Esophagus (tissue), 2 donors: ENCODE measurements at regions not wholly inside any gene's neighbourhood (a gene's known extent, or its start where the extent isn't known, plus 50 kb on each side); places are given as distances from the start of the nearest gene placed in this dataset.

Experiments
- H3K27ac ChIP-seq, 2 donors: one replicate each; pipeline ENCODE4 v1.5.1; 2013; ENCODE audit warnings: low read depth in 2 of 2, mild to moderate bottlenecking in 2 of 2, inconsistent platforms in 1 of 2, low read length in 1 of 2, moderate library complexity in 1 of 2
- H3K27me3 ChIP-seq, 2 donors: one replicate each; pipeline ENCODE4 v1.6.1; 2013; ENCODE audit warnings: low read length in 2 of 2, control low read depth in 1 of 2, mild to moderate bottlenecking in 1 of 2; ENCODE audit not compliant: insufficient read depth in 2 of 2, control insufficient read depth in 1 of 2
- H3K36me3 ChIP-seq, 2 donors: one replicate each; pipeline ENCODE4 v1.6.1; 2013; ENCODE audit warnings: low read length in 1 of 2; ENCODE audit not compliant: control insufficient read depth in 2 of 2, insufficient read depth in 2 of 2
- H3K4me1 ChIP-seq, 2 donors: one replicate each; pipeline ENCODE4 v1.6.1; 2013; ENCODE audit warnings: low read length in 1 of 2; ENCODE audit not compliant: control insufficient read depth in 2 of 2, insufficient read depth in 2 of 2
- H3K4me3 ChIP-seq, 2 donors: one replicate each; pipeline ENCODE4 v1.5.1; 2013; ENCODE audit warnings: low read length in 2 of 2, mild to moderate bottlenecking in 2 of 2, low read depth in 1 of 2, moderate library complexity in 1 of 2
- H3K9me3 ChIP-seq, 2 donors: one replicate each; pipeline ENCODE4 v1.6.1; 2013; ENCODE audit warnings: mild to moderate bottlenecking in 2 of 2, low read depth in 1 of 2, low read length in 1 of 2, moderate library complexity in 1 of 2; ENCODE audit not compliant: control insufficient read depth in 2 of 2, insufficient read depth in 1 of 2
- WGBS, 2 donors: extraction: QIAGEN DNeasy Blood & Tissue Kit; methylation state at CpG; one replicate each; pipeline ENCODE4 v1.1.7; 2013; 5-methylcytosine and 5-hydroxymethylcytosine counted together
- donor health status: healthy with polysubstance abuse.
- donor health status: Bipolar disorder and iron deficiency.

DNA sequence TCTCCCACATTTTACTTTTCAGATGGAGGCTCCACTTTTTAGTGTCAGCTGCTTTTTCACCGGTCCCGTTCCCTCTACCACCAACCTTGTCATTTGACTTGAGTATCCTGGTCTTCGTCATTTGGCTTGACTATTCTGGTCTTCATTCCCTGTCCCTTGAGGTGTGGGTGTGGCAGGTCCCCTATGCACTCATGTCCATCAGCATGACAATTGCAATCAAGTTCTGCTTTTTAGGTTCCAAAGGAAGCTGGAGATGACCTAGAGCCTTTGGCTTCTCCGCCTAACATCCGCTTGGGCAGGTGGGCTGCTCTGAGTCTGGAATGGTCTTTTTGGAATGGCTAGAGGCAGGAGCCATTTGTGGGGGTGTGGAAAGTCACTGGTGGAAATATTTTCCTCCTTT lies 99.8 kb upstream of the MLN start:
- no peak overlapping the region for H3K27ac ChIP-seq
- H3K4me3 ChIP-seq, result no peak overlapping the region
- 97 to 99% methylated on average over 5 of the region's 5 CpGs for WGBS, 2 donors

DNA sequence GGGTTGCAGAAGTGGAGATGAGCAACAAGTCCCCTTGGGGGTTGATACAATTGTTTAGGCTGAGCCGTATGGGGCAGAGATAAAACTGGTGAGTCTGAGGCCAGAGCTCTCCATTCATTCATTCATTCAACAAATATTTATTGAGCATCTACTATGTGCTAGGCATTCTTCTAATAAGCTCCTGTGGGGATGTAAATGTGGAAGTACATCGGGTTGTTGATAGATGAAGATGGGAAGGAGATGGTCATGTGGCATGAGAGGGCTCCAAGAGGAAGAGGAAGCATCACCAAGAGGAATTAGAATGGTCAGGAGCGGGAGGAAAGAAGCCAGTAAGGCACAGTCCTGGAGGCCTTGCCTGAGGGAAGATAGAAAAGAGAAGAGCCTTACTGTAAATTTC lies 98.7 kb upstream of the MLN start:
- no peaks in the 10 kb centered on the region for H3K36me3 ChIP-seq
- 76 to 86% methylated on average over 3 of the region's 3 CpGs for WGBS, 2 donors

More for the DNA sequence above, 99.8 kb upstream of the MLN start:
- no peaks in the 10 kb centered on the region for H3K9me3 ChIP-seq
- H3K27me3 ChIP-seq, result no peaks in the 10 kb centered on the region
- H3K36me3 ChIP-seq, result no peaks in the 10 kb centered on the region
- H3K4me1 ChIP-seq, result no peaks in the 10 kb centered on the region

DNA sequence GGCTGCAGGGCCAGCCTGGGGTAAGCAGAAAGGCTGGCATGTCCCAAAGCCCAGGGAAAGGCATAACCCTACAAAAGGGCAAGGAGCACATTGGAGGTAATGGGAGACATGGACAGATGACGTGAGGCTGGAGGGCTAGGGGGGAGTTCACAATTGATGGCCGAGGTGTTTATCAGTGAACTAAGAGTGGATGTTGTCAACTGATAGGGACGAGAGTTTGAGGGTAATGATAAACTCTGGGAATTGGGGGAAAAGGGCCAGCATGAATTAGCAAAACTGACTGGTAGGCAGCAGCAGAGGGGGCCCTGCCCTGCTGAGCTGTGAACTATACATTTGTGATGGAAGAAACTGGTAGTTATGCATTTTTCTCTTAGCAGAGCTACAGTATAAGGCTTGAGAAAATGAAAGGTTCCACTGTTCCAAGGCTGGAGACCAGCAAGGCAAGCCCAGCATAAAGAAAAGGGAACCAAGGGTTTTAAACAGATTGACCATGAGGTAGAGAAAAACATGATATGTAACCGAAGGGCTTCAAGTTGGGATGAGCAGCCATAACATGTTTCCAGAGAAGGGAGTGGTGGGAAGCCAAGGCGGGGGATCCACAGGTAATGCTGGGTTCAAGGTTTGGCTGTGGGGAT lies 98.1 kb upstream of the MLN start:
- H3K9me3 ChIP-seq, result no peaks in the 10 kb centered on the region
- no peak overlapping the region for H3K4me3 ChIP-seq
- H3K27me3 ChIP-seq, result no peaks in the 10 kb centered on the region
- H3K36me3 ChIP-seq, result no peaks in the 10 kb centered on the region
- H3K4me1 ChIP-seq, result peaks cover 2 to 4% of the 10 kb centered on the region in 2 donors
- 84 to 87% methylated on average over 5 of the region's 5 CpGs for WGBS, 2 donors
- H3K27ac ChIP-seq, result no peak overlapping the region

More for the DNA sequence above, 98.7 kb upstream of the MLN start:
- H3K4me1 ChIP-seq, result peaks cover 1 to 3% of the 10 kb centered on the region in 2 donors
- H3K9me3 ChIP-seq, result no peaks in the 10 kb centered on the region
- H3K27ac ChIP-seq, result no peak overlapping the region
- no peak overlapping the region for H3K4me3 ChIP-seq
- H3K27me3 ChIP-seq, result no peaks in the 10 kb centered on the region

DNA sequence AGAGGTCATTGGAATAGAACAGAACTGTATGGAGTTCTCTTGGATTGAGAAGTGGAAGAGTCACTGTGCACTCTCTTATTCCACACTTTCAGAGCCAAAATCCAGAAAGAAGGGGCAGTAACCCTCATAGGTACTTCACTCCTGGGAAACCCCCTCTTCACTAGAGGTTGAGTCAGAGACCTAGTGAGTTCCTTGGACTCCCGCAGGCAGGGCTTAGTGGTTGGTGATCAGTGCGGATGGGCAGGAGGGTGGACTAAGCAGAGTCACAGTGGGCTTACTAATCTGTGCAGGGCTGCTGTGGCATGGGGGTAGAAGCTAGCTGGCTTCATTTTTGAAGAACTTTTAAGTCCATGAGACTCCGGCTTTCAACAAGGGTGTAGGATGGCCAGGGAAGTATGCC lies 95.0 kb upstream of the MLN start:
- no peaks in the 10 kb centered on the region for H3K36me3 ChIP-seq
- H3K4me3 ChIP-seq, result no peak overlapping the region
- H3K4me1 ChIP-seq, result peaks cover 2 to 4% of the 10 kb centered on the region in 2 donors
- no peak overlapping the region for H3K27ac ChIP-seq
- no peaks in the 10 kb centered on the region for H3K27me3 ChIP-seq
- 59 to 60% methylated on average over 3 of the region's 3 CpGs for WGBS, 2 donors
- no peaks in the 10 kb centered on the region for H3K9me3 ChIP-seq

DNA sequence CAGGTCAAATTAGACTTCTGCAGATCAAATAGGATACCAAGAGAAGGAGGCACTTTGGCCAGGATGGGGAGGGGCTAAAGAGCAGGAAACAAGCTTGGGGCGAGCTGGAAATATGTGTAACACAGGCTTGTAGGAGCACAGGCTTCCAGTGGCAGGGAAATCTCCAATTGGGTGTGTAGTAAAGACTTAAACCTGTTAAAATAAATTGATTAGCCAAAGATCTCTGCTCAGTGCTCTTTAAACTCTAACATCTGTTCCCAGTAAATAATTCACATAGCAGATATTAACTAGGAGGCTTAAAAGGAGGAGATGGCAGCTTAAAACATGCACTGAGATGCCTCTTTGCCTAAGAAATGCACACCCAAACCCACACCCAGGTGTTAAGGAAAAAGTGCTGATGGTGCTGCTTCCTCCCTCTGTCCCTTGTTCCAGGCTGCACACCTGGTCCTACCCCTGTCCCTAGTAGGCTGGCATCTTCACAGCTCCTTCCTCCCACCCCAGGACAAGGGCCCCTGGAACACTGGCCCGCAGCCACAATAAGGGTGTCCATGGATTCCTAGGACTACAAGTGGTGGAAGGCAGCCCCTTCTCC lies 93.5 kb upstream of the MLN start:
- 54 to 58% methylated on average over 2 of the region's 2 CpGs for WGBS, 2 donors
- peaks cover 2 to 6% of the 10 kb centered on the region in 2 donors for H3K4me1 ChIP-seq
- H3K9me3 ChIP-seq, result no peaks in the 10 kb centered on the region
- no peak overlapping the region for H3K27ac ChIP-seq
- no peaks in the 10 kb centered on the region for H3K27me3 ChIP-seq
- H3K4me3 ChIP-seq, result no peak overlapping the region
- H3K36me3 ChIP-seq, result no peaks in the 10 kb centered on the region

DNA sequence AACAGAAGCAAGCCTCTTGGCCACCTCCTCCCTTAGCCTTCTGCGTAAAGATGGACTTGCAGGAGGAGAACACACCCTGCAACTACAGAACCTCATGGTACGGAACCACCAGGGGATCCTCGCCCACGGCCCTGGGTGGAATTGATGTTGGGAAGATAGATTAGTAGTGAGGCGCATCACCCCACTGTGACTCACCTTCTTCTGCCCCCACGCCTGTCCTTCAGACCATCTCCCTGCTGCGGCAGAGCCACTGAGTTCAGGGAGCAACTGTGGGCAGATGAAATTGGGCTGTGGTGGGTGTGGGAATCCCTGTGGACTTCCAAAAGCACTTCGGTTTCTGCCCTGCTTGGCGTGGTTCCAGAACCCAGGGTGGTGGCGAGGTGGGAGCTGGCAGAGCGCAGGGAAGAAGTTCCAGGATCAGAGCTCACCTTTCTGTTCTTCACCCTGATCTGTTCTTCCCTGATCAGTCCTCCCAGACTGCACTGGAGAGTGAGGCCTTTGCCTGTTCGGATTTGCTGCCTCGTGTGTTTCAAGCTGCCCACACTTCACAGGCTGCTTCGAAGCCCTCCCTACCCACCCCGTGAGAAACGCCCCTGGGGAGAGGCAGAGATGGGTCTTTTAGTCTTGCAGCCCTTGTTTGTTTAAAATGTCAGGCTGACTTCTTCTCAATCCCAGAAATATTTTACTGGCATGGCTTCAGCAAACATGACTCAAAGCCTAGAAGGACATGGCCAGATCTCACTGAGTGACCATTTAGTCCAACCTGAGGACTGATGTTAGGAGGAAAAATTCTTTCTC lies 92.8 kb upstream of the MLN start:
- H3K4me1 ChIP-seq, result peaks cover 2 to 6% of the 10 kb centered on the region in 2 donors
- 55 to 58% methylated on average over 16 of the region's 16 CpGs for WGBS, 2 donors
- no peaks in the 10 kb centered on the region for H3K36me3 ChIP-seq
- H3K9me3 ChIP-seq, result no peaks in the 10 kb centered on the region
- H3K27me3 ChIP-seq, result no peaks in the 10 kb centered on the region
- no peak overlapping the region for H3K4me3 ChIP-seq
- no peak overlapping the region for H3K27ac ChIP-seq

DNA sequence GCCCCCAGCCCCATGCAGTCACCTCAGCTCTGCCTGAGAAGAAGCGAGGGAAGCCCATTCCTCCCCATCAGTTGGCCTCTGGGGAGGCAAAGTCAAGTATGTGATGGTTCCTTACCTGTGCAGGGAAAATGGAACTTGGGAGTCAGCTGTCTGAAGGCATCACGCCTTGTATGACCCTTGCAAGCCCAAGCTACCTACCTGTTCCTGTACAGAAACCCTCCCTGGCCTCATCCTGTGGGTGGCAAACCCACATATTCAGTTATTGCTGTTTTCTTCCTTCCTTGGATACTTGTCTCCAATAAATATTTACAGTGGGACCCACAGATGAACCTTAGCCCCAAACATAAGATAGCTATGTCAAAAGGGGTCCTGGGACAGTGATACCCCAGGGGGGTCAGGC lies 92.2 kb upstream of the MLN start:
- no peaks in the 10 kb centered on the region for H3K9me3 ChIP-seq
- 89 to 93% methylated on average over 2 of the region's 2 CpGs for WGBS, 2 donors
- no peak overlapping the region for H3K4me3 ChIP-seq
- peaks cover 2 to 6% of the 10 kb centered on the region in 2 donors for H3K4me1 ChIP-seq
- H3K27ac ChIP-seq, result no peak overlapping the region
- H3K36me3 ChIP-seq, result no peaks in the 10 kb centered on the region
- no peaks in the 10 kb centered on the region for H3K27me3 ChIP-seq

DNA sequence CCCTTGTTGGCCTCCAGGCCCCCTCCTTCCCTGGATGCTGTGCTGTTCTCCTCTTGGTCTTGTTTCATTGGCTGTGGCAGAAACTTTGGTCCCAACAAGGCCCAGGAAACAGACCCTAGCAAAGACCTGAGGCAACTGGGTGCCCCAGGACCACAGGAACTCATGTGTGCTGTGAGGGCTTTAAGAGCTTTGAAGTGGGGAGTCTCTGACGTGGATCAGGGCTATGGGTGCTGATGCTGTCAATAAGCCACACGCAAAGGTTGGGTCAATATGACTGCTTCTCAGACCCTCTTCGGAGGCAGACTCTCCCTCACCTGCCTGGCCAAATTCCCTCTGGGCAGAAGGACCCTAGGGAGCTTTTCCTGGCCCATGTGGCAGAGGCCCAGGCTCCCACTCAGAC lies 91.5 kb upstream of the MLN start:
- Histone ChIP-seq H3K4me3 (no peak overlapping the region), H3K9me3 (no peaks in the 10 kb centered on the region), H3K27me3 (no peaks in the 10 kb centered on the region), H3K36me3 (no peaks in the 10 kb centered on the region), H3K4me1 (peaks cover 2 to 6% of the 10 kb centered on the region in 2 donors), H3K27ac (no peak overlapping the region)
- 78 to 84% methylated on average over 3 of the region's 3 CpGs for WGBS, 2 donors

DNA sequence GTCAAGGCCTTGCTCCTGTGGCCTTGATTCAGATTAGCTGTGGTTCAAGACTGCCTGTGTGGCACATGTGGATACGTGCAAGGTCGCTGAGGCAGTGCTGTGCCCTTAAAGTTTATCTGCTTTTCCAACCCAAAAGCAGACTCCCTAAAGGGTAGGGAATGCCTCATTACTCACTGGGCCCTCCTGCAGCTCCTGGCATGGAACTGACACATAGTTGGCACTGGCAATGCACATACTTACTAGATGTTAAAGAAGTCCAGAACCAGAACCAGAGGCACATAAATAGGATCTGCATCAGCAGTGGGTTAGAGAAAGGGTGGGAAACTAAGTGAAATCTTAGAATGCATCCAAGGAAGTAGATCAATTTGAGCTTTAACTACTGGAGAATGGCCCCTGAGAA lies 90.6 kb upstream of the MLN start:
- WGBS, 2 donors, result 50% methylated on average over 2 of the region's 2 CpGs
- H3K27ac ChIP-seq, result no peak overlapping the region
- H3K27me3 ChIP-seq, result no peaks in the 10 kb centered on the region
- no peaks in the 10 kb centered on the region for H3K36me3 ChIP-seq
- no peak overlapping the region for H3K4me3 ChIP-seq
- H3K9me3 ChIP-seq, result no peaks in the 10 kb centered on the region
- peaks cover 2 to 6% of the 10 kb centered on the region in 2 donors for H3K4me1 ChIP-seq
